ENCODE measurements at regions not wholly inside any gene's neighbourhood (a gene's known extent, or its start where the extent isn't known, plus 50 kb on each side); places are given as distances from the start of the nearest gene placed in this dataset.

- Histone ChIP-seq H3K27ac (ENCODE audit: low read depth, low read length) (no peak overlapping the region), H3K14ac (ENCODE audit: insufficient read length) (no peak overlapping the region), H2BK12ac (ENCODE audit: low read depth, low read length) (no peak overlapping the region), H3K4me3 (ENCODE audit: extremely low read depth in 1 of 4, insufficient read depth in 2 of 4, low read depth in 3 of 4, low read length in 4 of 4) (no peak overlapping the region), H3K79me2 (ENCODE audit: control insufficient read depth in 1 of 2, insufficient read depth in 2 of 2, low read length in 2 of 2) (no peaks in the 10 kb centered on the region), H4K20me1 (replicated peaks in 1 of 2; ENCODE audit: control insufficient read depth in 1 of 2, insufficient read depth in 2 of 2, low read length in 2 of 2) (no peaks in the 10 kb centered on the region), H4K8ac (ENCODE audit: extremely low read depth, insufficient read depth, low read length) (no peak overlapping the region), H3K4ac (replicated peaks; ENCODE audit: insufficient read length, low read depth, low read length) (no peak overlapping the region), H2BK5ac (ENCODE audit: low read depth, low read length) (no peak overlapping the region), H3K9ac (replicated peaks in 1 of 4; ENCODE audit: extremely low read depth in 1 of 4, low read depth in 3 of 4, low read length in 3 of 4) (no peak overlapping the region), H3K18ac (ENCODE audit: extremely low read depth, low read length) (no peak overlapping the region), H3K4me2 (ENCODE audit: insufficient read depth in 1 of 2, low read depth in 2 of 2, low read length in 2 of 2) (no peak overlapping the region), H3K79me1 (ENCODE audit: low read depth, low read length) (no peaks in the 10 kb centered on the region), H3K27me3 (replicated peaks in 1 of 4; ENCODE audit: control insufficient read depth in 3 of 4, extremely low read depth in 1 of 4, insufficient read depth in 3 of 4, low read length in 3 of 4) (no peaks in the 10 kb centered on the region), H4K91ac (replicated peaks; ENCODE audit: insufficient read length, low read length) (no peak overlapping the region), H2BK20ac (ENCODE audit: low read length) (no peak overlapping the region), H4K5ac (ENCODE audit: insufficient read length, low read depth, low read length) (no peak overlapping the region), H3K9me3 (ENCODE audit: insufficient read depth in 2 of 2, low read depth in 1 of 2, low read length in 1 of 2) (peaks cover 0 to 11% of the 10 kb centered on the region in 2 experiments; a peak in 1 of 4 replicates), H2BK15ac (ENCODE audit: low read length) (no peak overlapping the region), H3K56ac (replicated peaks; ENCODE audit: insufficient read length, low read depth, low read length) (no peak overlapping the region), H2BK120ac (replicated peaks; ENCODE audit: low read depth, low read length) (no peak overlapping the region), H3K23ac (ENCODE audit: insufficient read length) (no peak overlapping the region), H3K4me1 (replicated peaks in 1 of 4; ENCODE audit: control insufficient read depth in 3 of 4, insufficient read depth in 4 of 4, low read length in 3 of 4) (no peaks in the 10 kb centered on the region), H3K23me2 (ENCODE audit: low read depth, low read length) (no peaks in the 10 kb centered on the region), H2AFZ (ENCODE audit: low read length) (no peak overlapping the region), H3K36me3 (ENCODE audit: control insufficient read depth in 2 of 4, insufficient read depth in 4 of 4, low read length in 3 of 4) (no peaks in the 10 kb centered on the region), H2AK5ac (ENCODE audit: low read depth, low read length) (no peak overlapping the region)
- FAIRE-seq: no peak
- TF ChIP-seq HDAC6 (IDR thresholded peaks at IDR 0.05; ENCODE audit: low read depth, low read length) (no peak), KDM1A (IDR thresholded peaks at IDR 0.05; ENCODE audit: borderline replicate concordance, low read length) (no peak), SP2 (IDR thresholded peaks at IDR 0.05; ENCODE audit: low read length) (no peak)
- ChIA-PET POLR2A (ENCODE audit: partially characterized antibody) (no interaction called here), CTCF (ENCODE audit: partially characterized antibody) (no interaction called here)
- no peak for DNase-seq (ENCODE audit: low read depth in 1 of 2, low spot score in 2 of 2)
- WGBS, 2 experiments (ENCODE audit: extremely low coverage in 1 of 2, insufficient coverage in 1 of 2, insufficient read length in 1 of 2, insufficient replicate concordance in 2 of 2, low coverage in 1 of 2, low lambda C conversion rate in 2 of 2, missing lambda C conversion rate in 1 of 2): 86% methylated on average over 26 of the region's 26 CpGs; no CpG with 5 or more reads in 1 of the 2 experiments
These were observed 120.2 kb upstream of the TMEFF2 start for GRCh38 chr2:192314800-192315481.
